Retinal pigment epithelial cell (primary cell): ENCODE measurements at regions not wholly inside any gene's neighbourhood (a gene's known extent, or its start where the extent isn't known, plus 50 kb on each side); places are given as distances from the start of the nearest gene placed in this dataset.
"Not testable (repeated sequence)": the region's sequence is repeated elsewhere in the genome, so short reads cannot be mapped to it uniquely, and the experiment has no call there.

Experiments used
- DNase-seq: peaks from one replicate; pipeline ENCODE4 v3.0.0-alpha.2; 2010; ENCODE audit warnings: low read depth
- H3K4me3 ChIP-seq: 2 replicates; pipeline ENCODE4 v1.5.1; 2011; ENCODE audit warnings: mild to moderate bottlenecking, low read length, control low read depth, moderate library complexity
- CTCF ChIP-seq: conservative IDR thresholded peaks from 2 replicates; pipeline ENCODE4 v1.5.1; 2011; ENCODE audit warnings: low read depth, low read length, control low read depth, inconsistent platforms

GRCh38 chr13:60679928-60680694 lies 283.1 kb downstream of the TDRD3 start:
- H3K4me3 ChIP-seq: no peak overlapping the region
- TF ChIP-seq CTCF: no peak
- no peak for DNase-seq

- H3K4me3 ChIP-seq: no peak overlapping the region
- DNase-seq: no peak
- TF ChIP-seq CTCF: no peak
Observed at GRCh38 chr13:60679131-60679530, 282.1 kb downstream of the TDRD3 start.

GRCh38 chr13:60671386-60671785 lies 274.4 kb downstream of the TDRD3 start:
- no peak for DNase-seq
- no peak for TF ChIP-seq CTCF
- H3K4me3 ChIP-seq: no peak overlapping the region

GRCh38 chr13:60663788-60664187 lies 266.8 kb downstream of the TDRD3 start:
- no peak for DNase-seq
- TF ChIP-seq CTCF: no peak
- H3K4me3 ChIP-seq: no peak overlapping the region

- TF ChIP-seq CTCF: no peak
- H3K4me3 ChIP-seq: no peak overlapping the region
- DNase-seq: no peak
Observed at GRCh38 chr13:60662595-60662994, 265.6 kb downstream of the TDRD3 start.

- DNase-seq: no peak
- no peak for TF ChIP-seq CTCF
- no peak overlapping the region for H3K4me3 ChIP-seq
Observed at GRCh38 chr13:60661521-60661920, 264.5 kb downstream of the TDRD3 start.

- not testable (repeated sequence) for H3K4me3 ChIP-seq, DNase-seq
Observed at GRCh38 chr13:60657586-60657985, 260.6 kb downstream of the TDRD3 start.

- TF ChIP-seq CTCF: no peak
- H3K4me3 ChIP-seq: no peak overlapping the region
- DNase-seq: no peak
Observed at GRCh38 chr13:60655256-60655655, 258.2 kb downstream of the TDRD3 start.
